ENCODE measurements at regions not wholly inside any gene's neighbourhood (a gene's known extent, or its start where the extent isn't known, plus 50 kb on each side); places are given as distances from the start of the nearest gene placed in this dataset.

DNA sequence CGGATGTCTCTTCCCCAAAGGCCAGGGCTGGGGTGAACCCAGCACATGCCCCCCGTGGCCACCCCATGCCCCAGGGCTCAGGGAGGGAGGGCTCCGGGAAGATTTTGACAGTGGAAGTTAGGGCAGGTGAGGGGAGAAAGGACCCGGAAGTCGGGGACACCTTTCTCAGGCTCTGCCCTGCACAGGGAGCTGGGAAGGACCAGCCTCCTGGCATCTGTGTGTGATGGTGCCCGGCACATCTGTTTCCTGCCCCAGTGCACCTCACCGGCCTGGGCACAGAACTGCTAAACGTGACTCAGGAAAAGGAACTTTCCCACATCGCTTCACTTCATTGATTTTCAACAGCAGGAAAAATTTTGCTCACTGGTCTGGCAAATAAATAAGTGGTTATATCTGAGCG, 141.1 kb upstream of the AFDN start:
- TF ChIP-seq, protein P1, sequence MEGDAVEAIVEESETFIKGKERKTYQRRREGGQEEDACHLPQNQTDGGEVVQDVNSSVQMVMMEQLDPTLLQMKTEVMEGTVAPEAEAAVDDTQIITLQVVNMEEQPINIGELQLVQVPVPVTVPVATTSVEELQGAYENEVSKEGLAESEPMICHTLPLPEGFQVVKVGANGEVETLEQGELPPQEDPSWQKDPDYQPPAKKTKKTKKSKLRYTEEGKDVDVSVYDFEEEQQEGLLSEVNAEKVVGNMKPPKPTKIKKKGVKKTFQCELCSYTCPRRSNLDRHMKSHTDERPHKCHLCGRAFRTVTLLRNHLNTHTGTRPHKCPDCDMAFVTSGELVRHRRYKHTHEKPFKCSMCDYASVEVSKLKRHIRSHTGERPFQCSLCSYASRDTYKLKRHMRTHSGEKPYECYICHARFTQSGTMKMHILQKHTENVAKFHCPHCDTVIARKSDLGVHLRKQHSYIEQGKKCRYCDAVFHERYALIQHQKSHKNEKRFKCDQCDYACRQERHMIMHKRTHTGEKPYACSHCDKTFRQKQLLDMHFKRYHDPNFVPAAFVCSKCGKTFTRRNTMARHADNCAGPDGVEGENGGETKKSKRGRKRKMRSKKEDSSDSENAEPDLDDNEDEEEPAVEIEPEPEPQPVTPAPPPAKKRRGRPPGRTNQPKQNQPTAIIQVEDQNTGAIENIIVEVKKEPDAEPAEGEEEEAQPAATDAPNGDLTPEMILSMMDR (conservative IDR thresholded peaks at IDR 0.05): no peak
- no peak for TF ChIP-seq ZFX (IDR thresholded peaks at IDR 0.05)
